Globus pallidus (tissue), 1 donor: ENCODE measurements at regions not wholly inside any gene's neighbourhood (a gene's known extent, or its start where the extent isn't known, plus 50 kb on each side); places are given as distances from the start of the nearest gene placed in this dataset.
"Not testable (repeated sequence)": the region's sequence is repeated elsewhere in the genome, so short reads cannot be mapped to it uniquely, and the experiment has no call there.

Source experiments
- DNase-seq: peaks from one replicate; pipeline ENCODE4 v3.0.0-alpha.2; 2015; ENCODE audit warnings: low spot score

DNA sequence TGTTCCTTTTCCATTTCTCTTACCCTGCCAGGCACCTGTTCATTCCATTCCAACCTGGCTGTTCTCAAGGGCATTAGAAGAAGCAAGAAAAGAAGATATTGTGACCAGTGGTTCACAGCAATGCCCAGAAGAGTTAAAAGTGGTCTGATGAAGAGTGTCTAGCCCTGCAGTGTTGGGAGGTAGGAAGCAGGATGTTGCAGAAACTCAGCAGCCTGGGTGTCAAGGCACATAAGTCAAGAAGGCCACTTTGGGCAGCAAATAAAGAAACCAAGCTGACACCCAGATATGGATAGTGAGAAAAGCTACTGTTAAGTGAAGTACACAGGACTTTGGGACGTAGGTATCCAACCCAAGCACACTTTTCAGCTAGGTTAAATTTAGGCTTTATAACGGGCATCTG is 199.9 kb upstream of the SATB1 start:
- DNase-seq = no peak

DNA sequence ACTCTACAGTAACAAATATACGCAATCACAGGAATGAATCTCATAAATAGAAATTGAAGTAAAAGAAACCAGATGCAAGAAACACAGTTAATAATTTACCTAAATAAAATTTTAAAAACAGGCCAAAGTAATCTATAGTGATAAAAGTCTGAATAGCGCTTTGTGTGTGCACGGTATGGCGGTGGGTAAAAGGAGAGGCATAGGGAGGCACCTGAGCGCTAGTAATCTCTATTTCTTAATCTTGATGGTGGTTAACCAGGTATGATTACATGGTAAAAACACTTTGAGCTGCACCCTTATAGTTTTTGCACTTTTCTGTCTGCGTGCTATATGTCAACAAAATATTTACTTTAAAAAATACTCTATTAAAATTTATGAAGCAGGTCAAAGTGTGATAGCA is 198.1 kb upstream of the SATB1 start:
- no peak for DNase-seq

DNA sequence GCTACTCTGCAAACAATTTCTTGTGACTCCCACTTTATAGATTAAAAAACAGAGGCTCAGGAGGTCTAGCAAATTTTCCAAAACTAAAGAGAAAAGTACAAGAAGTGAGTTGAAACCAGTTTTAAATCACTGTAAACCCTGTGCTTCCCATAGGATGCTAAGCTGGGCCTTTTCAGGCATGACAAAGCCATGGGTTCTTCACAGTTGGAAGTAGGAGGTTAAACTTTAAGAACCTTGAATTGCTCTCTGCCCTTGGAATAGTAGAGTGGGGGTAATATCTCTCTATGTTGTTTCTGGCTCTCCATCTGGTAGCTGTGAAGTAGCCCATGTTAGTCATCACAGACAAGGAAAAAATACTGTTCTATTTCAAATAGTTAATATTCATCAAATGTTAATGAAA is 193.6 kb upstream of the SATB1 start:
- DNase-seq = no peak

DNA sequence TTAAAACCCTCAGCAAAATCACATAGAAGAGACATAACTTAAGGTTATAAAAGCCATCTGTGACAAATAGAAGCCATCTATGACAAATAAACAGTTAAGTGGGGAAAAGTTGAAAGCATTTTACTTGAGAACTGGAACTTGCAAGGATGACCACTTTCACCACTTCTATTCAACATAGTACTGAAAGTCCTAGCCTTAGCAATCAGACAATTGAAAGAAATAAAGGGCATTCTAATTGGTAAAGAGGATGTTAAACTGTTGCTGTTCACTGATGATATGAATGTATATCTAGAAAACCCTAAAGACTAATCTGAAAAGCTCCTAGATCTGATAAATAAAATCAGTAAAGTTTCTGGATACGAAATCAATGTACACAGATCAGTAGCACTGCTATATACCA is 186.9 kb upstream of the SATB1 start:
- DNase-seq = no peak

DNA sequence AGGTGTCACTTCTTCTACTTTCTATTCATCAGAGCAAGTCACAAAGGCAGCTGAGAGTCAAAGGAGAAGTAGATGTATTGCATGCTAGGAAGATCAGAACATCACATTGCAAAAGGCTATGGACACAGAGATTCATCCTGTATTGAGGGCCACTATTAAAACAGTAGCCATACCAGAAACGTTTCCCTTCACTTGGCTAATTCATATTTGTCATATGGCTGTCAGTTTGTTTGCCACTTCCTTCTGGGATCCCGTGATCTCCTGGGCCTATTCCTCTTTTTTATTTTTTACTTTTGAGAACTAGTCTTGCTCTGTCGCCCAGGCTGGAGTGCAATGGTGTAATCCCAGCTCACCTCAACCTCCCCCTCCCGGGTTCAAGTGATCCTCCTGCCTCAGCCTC is 184.0 kb upstream of the SATB1 start:
- no peak for DNase-seq

DNA sequence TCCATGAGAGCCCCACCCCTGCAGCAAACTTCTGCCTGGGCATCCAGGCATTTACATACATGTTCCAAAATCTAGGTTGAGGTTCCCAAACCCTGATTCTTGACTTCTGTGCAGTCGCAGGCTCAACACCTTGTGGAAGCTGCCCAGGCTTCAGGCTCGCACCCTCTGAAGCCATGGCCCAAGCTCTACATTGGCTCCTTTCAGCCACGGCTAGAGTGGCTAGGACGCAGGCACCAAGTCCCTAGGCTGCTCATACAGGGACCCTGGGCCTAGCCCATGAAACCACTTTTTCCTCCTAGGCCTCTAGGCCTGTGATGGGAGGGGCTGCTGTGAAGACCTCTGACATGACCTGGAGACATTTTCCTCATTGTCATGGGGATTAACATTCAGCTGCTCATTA is 172.8 kb upstream of the SATB1 start:
- DNase-seq = no peak

DNA sequence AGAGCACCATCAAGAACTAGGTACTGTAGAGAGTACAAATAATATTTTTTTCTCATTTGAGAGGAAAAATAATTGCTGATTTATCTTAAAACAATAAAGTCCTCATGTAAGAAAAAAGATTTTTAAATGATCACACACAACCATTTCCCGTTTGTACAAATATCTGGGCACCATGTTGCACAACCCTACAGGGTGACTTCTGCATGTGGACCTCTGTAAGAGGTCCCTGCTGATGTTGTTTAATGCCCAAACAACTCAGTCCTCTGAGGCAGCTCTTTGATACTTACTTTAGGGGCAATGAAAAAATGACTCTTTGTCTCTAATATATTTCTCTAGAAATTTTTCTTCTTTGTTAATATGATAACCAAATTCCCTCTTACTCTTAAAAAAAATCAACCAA is 168.1 kb upstream of the SATB1 start:
- DNase-seq = no peak

DNA sequence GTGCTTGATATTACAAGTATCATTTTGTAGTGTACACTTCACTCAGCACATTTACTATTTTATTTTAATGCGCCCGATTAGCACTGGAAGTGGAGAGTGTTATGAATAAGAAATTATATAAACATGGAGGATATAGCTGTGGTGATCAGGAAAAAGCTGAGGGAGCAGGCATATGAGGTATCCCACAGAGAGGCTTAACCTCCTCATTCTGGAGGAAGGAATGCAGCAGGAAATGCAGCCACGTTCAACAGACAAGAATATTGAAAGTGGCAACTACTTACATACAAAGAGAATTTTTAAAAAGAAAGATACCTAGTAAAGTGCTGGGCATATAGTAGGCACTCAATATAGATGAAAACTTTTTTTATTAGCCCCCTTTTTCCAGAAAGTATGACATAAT is 166.0 kb upstream of the SATB1 start:
- no peak for DNase-seq

DNA sequence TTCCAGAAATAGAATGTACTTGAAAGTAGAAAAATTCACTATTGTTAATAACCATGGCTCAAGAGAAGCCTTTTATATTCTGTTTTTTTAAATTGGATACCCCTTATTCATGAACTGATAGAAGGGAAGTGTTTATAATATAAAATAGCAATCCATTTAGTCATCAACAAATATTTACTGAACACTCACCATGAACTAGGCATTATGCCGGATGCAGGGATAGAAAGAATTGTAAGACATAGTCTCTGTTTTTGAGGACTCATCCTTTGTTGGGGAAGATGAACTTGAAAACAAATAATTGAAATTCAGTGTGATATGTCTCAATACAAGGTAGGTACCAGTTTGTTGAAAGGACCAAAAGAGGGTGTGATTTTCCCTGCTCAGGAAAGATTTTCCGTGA is 160.9 kb upstream of the SATB1 start:
- DNase-seq = no peak

DNA sequence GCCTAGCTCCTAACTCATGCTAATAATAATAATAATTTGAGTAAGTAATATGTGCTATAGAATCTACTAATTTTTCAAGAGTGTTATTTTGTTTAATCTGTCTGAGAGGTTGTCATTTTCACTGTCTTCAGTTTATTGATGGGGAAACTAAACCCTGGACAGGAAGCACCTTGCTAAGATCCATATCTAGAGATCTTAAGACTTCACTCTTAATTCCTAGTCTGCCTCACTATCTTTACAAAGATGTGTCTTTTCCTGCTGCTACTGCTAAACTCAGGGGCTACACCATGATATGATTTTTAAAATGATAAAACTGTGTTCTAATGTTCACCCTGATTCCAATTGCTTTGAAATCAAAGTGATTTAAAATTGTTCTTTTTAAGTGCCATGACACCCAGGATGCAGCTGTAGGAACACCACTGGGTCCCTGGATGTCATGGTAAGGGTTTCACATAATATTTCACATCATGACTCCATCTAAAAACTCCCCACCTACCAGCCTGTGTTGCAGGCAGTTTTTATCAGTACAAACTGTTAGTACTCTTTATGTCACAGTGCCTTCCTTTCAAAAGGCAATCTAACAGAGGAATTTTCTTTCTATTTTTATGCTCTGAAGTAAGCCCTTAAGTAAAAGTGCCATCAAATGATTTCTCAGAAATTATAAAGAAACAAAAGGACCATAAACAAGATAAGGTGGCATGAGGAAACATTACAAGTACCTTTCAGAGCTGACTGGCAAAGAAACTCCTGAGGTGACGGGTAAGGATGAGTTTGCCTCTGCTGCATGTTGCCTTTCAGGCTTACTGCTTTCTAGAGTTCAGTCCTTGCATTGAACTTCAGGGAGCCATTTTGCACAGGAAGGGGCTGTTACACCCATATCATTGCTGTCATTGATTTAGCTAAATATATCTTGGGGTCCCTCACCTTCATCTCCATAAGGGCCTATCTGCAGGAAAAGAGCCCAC is 160.1 kb upstream of the SATB1 start:
- no peak for DNase-seq

DNA sequence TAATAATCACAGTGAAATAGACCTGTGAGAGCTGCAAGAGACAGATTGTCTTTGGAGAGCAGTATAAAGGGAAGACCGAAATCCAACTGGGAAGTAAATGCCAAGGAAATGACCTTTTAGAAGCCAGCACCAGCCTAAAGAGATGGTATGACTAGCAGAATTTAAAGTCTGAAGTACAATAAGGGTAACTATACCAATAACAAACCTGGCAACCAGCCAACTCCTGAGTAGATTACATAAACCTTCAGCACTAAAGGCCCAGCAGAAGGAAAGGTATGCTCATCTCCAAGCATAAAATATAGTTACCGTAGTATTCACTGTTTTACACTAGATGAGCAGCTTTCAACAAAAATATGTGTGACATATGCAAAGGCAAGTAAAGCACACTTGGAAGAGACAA is 155.1 kb upstream of the SATB1 start:
- no peak for DNase-seq

DNA sequence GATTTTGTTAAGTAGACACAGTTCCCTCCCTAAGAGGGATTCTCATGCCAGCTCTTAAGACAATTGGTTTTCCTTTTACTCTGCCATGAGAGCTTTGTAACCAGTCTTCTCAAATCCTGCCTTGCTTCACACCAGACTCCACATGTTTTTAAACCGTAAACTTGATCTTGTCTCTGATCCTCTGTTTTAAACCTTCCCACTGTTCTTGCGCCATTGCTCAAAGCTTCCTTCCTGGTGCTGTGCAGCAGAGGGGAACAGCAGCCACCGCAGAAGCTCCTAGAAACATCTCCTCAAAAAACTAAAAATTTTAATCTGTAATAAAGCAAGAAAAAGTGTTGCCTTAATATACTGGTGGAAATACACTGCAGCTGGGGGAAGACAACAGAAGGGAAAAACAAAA is 154.5 kb upstream of the SATB1 start:
- DNase-seq = no peak

DNA sequence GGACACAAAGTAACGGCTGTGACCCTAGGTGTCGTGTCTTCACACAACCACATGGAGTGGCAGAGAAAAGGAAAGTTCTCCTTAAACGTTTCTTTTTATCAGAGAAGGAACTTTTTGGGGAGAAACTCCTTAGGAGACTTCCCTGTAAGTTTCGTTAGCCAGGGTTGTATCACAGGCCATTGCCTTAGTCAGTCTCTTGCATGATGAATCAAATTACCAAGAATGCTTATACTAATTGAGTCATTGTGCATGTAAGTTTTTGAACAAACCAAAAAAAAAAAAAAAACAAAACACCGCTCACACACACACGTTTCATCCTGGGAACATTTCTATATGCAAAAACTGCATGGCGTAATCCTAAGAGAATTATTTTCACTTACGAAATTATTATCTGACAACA is 150.4 kb upstream of the SATB1 start:
- no peak for DNase-seq

DNA sequence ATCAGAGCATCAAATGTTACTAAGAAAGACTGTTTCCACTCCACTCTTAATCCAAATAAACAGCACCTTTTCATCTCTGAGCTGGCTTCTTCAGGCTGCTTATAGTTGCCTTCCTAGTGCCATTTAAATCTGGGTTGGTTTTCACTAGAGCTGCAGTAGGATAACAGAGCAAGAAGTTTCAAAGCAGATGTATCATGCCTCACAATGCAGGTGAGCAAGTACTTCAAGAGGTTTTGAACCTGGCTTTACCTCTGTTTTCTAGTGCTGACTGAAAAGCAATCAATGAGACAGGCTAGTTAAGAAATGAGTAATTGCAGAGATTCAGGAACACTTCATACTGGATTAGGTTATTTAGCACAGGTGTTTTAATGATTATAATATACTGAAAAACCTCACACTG is 147.7 kb upstream of the SATB1 start:
- DNase-seq = no peak

DNA sequence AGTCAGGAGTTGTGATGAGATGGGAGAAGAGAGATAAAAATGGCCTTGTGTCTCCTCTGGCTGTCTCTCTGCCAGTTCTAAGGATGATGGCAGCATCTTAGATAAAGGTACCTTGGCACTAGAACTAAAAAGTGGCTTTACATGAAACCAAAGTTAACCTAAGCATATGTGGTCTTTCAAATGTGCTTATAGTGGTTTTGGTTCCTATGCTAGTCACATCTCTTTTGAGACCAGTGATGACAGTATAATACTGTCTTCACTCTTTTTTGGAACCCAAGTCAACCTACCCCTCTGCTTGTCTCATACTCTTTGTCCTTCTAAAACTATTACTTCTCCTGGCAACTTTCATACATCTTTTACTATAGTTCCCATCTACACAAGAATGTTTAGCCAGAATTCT is 142.2 kb upstream of the SATB1 start:
- no peak for DNase-seq

DNA sequence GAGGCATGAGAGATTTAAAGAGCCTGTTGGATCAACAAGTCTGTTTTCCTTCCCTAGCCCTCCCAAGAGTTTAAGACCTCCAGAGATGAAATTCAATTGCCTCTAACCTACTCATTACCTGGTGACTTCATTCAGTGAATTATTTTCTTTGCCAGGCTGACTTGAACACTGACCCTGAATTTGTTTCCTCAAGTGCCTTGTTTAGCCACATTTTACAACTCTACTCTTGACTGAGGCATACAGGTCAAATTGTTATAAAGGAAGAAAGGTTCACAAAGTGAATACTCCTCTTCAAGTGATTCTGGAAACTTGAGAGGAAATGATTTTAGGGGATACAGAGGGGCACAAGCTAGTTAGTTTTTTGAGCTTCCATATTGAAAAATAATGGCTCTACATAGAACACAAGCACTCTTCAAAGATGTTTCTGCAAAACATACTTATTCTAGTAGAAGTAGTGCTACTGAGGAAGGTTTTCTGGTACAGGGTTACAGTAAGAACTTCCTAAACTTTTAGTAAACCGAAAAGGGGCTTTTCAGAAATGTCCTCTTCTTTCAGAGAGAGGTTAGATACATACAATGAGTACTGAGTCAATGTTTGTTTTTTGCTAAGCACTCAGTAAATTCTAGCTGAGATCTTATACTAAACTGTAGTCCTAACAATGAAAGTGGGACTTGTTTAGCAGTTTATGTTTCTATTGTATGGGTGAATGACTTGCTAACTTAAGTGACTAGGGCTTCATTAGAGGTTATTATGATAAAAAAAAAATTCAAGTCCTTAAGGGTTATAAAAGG is 137.4 kb upstream of the SATB1 start:
- DNase-seq = no peak

DNA sequence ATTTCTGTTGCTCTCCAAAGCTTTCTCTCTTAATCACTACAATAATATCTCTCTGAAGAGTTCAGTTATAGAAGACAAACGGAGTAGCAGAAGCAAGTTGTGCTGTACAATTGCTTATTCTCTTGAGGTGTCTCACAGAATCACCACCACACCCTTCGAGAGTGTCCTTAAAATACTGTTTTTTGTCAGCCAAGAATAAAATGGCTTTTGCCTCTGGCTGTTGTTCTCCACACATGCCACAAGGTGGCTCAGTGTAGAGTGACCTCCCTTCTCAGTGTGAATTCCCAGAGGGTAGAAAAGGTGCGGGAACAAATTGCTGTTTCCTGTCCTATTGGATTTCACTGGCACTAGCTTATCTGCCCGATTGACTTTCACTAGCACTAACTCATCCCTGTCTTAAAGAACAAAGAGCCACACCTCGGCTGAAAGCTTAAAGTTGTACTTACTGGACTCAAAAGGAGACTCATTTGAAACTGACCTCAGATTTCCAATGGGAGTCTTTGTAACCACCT is 134.2 kb upstream of the SATB1 start:
- peak; percentile 11 for DNase-seq

DNA sequence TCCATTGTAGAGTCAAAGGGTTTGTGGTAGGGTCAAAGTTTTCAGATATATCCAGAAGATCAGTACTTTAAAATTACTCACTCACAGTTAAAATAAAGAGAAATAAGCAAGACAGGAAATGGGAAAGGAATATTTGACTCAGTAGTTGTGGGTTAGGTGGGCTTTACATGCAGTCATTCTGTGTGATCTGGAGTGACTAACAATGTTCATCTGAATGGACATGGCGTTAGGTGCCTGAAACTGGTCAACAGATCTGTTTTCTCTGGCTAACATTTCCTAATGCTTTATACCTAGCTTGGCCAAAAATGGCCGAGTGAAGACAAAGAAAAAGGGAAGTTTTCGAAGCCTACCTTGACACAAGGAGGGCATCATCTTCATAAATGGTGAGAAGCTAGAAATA is 133.4 kb upstream of the SATB1 start:
- no peak for DNase-seq

DNA sequence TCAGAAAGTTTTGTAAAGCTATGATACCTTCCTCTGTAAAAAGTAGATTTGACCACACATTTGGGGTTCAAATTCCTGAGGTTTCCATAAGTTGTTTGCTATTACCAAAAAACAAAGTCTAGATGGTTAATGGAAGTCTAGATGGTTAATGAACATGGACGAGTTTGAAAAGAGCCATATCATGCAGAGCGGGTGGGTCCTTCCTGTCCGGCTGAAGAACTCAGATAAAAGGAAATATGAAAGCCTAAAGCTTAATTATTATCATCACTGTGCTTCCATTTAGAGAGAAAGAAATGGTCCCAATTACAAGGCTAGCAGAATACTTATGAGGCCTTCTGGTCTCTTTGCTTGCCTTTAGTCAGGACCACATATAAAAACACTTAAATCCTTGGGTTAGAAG is 132.1 kb upstream of the SATB1 start:
- no peak for DNase-seq

DNA sequence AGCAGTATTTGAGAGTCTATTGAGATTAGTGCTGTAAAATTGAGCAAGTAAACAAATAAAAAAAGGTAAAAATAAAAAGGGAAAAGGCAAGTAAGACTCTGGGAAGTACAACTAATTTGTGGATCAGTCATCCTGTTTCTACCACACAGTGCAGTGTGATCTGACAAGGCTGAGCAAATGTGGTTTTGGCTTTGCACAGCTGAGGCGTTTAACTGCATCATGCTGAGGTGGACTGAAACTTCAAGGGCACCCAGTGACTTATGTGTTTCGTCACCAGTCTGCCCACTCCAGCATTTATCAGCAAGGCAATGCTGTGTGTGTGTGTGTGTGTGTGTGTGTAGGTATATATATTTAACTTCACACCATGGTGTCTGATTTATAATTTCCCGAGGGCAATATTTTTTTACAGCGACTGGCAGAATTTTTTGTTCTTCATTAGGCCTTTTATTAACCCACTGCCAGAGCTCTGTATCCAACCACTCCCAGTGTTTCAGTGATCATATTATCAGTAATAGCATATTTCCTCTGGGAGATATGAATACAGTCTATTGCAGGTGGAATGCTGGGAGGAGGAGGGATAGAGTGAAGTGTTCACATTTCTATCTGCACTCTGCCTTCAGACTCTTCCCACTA is 131.5 kb upstream of the SATB1 start:
- no peak for DNase-seq

DNA sequence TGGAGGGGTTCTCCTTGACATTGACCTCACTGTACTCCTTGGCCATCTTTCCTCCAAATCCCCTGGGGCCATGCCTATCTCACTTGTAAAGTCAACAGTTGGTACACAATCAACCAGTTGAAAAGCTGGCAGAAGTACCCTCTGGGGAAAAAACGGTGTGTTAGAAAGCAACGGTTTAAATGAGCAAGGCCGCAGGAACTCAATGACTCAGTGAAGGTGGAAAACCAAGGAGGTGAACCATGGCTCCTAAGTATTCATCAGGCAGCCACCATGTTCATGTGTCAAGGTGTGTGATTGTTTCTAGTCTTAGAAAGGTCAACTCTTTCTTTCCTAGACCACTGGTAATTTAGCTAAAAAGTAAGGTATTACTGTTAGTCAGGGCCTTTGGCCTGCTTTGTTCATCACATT is 130.9 kb upstream of the SATB1 start:
- DNase-seq = no peak

DNA sequence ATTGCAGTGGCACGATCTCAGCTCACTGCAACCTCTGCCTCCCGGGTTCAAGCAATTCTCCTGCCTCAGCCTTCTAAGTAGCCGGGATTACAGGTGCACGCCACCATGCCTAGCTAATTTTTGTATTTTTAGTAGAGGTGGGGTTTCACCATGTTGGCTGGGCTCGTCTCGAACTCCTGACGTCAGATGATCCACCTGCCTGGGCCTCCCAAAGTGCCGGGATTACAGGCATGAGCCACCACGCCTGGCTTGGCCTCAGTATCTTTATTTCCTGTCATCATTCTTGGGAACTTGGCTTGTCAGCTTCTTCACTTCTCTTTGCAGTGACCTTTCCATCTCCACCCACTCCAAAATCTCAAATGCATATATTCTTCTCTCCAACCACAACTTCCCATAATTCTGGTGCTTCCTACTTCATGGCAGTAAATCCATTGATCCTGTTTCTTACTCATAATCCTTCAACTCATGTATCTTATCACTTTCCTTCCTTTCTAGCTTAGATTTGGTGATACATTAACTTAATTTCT is 127.5 kb upstream of the SATB1 start:
- not testable (repeated sequence) for DNase-seq
